Medulla oblongata (tissue), 1 donor: ENCODE measurements at regions not wholly inside any gene's neighbourhood (a gene's known extent, or its start where the extent isn't known, plus 50 kb on each side); places are given as distances from the start of the nearest gene placed in this dataset.
A peak's percentile ranks its signal among the peaks of the same experiment; 100 is the strongest.

ENCODE experiments used
- DNase-seq: peaks from one replicate; pipeline ENCODE4 v3.0.0-alpha.2; 2015; ENCODE audit errors: extremely low spot score

- DNase-seq, result no peak
Measured at GRCh38 chr19:5392486-5392885, 51.9 kb upstream of the PTPRS start.

GRCh38 chr19:5393088-5393487 lies 52.5 kb upstream of the PTPRS start:
- no peak for DNase-seq

GRCh38 chr19:5394551-5395505 lies 54.2 kb upstream of the PTPRS start:
- no peak for DNase-seq

GRCh38 chr19:5395556-5395955 lies 54.9 kb upstream of the PTPRS start:
- DNase-seq, result no peak

GRCh38 chr19:5396096-5396939 lies 55.7 kb upstream of the PTPRS start:
- DNase-seq, result no peak

GRCh38 chr19:5396963-5397362 lies 56.4 kb upstream of the PTPRS start:
- DNase-seq, result no peak

- DNase-seq, result no peak
Measured at GRCh38 chr19:5397804-5398692, 57.2 kb upstream of the ZNRF4 start.

- DNase-seq, result no peak
Measured at GRCh38 chr19:5398693-5399057, 56.5 kb upstream of the ZNRF4 start.

GRCh38 chr19:5403968-5404640 lies 51.1 kb upstream of the ZNRF4 start:
- peak; percentile 65 for DNase-seq
